ENCODE measurements at regions not wholly inside any gene's neighbourhood (a gene's known extent, or its start where the extent isn't known, plus 50 kb on each side); places are given as distances from the start of the nearest gene placed in this dataset.

- no peak for DNase-seq (ENCODE audit: low read depth)
Observed at GRCh38 chr7:156480671-156481070, 159.9 kb upstream of the RNF32 start.

GRCh38 chr7:156479596-156479995 lies 161.0 kb upstream of the RNF32 start:
- no peak for DNase-seq (ENCODE audit: low read depth)

- no peak for DNase-seq (ENCODE audit: low read depth)
Observed at GRCh38 chr7:156478486-156478885, 162.1 kb upstream of the RNF32 start.

DNA sequence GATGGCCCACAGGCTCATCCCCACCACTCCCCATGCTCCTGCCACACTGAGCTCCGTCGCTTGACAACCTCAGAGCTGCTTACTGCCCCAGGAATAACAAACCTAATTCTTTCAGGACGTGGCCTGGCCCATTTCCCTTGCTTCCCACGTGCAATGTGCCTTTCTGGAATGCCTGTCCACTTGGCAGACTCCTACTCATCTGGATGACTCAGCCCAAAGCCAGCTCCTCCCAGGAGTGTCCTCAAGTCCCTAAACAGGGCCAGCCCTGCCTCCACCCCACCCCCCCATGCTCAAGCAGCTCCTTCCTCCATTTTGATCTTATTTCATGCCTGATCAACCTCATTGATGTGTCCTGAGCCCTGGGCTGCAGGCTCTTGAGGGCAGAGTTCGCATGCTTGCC lies 164.9 kb upstream of the RNF32 start:
- no peak for DNase-seq (ENCODE audit: low read depth)

GRCh38 chr7:156475179-156475578 lies 165.4 kb upstream of the RNF32 start:
- DNase-seq (ENCODE audit: low read depth) = no peak

- DNase-seq (ENCODE audit: low read depth) = no peak
Observed at GRCh38 chr7:156474241-156474743, 166.3 kb upstream of the RNF32 start.

DNA sequence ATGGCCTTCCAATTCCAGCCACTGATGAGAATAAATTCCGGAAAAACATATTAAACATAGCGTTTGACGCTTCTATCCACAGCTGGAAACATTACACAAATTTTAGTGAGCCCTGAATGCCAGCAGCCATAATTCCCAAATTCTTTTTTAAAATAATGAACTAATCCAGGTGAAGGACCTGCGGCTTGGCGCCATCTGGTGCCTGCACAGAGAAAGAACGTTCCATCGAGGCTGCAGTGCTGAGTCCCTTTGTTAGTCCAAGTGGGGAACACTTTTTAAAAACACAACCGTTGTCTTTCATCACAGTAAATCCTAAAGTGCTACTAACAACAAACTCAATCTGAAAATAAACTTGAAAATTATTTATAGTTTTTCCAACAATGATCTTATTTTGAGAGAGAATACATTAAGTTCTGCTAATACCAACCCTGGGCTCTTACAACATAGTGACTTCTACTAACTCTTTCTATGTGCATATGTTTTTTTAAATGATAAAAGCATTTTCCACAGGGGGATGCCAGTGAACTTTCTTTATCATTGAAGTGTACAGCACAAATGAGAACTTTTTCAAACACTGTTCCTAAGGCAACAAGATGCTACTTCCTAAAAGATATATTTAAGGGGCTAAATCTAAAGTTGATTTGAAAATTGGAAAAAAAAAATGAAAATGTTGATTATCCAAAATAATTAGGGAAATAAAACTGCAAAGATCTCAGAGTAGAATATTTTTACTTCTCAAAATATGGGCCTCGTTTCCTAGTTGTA lies 166.9 kb upstream of the RNF32 start:
- DNase-seq (ENCODE audit: low read depth) = no peak

- no peak for DNase-seq (ENCODE audit: low read depth)
Observed at GRCh38 chr7:156472267-156472666, 168.3 kb upstream of the RNF32 start.

DNA sequence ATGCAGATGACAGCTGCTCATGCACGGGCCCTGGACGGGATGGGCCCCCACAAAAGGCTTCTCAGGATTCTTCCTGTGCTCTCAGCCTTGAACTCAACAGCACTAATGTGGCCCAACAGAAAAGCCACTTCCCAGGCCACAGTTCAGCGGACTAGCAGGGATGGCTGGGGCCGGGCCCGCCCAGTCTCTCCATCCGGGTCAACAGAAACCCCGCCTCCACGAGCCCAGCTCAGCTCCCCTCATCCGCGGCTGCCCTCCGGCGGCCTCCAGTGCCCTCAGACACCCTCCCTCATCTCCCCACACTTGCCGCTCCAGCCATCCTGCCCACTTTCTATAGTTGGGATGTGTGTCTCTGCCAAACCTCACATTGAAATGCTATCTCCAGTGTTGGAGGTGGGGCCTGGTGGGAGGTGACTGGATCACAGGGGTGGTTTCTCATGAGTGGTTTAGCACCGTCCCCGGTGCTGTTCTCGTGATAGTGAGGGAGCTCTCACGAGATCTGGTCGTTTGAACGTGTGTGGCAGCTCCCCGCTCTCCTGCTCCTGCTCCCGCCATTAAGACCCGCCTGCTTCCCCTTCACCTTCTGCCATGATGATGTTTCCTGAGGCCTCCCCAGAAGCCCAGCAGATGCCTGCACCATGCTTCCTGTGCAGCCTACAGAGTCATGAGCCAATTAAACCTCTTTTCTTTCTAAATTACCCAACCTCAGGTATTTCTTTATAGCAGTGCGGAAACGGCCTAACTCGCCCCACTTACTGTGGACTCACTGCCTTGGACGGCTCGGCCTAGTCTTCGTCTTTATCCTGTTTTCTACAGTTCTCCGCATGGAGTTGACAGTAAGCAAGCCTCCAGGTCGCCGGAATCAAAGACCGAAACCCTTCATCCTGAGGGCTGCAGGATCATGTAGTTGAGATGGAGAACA lies 169.9 kb upstream of the RNF32 start:
- DNase-seq (ENCODE audit: low read depth) = no peak

DNA sequence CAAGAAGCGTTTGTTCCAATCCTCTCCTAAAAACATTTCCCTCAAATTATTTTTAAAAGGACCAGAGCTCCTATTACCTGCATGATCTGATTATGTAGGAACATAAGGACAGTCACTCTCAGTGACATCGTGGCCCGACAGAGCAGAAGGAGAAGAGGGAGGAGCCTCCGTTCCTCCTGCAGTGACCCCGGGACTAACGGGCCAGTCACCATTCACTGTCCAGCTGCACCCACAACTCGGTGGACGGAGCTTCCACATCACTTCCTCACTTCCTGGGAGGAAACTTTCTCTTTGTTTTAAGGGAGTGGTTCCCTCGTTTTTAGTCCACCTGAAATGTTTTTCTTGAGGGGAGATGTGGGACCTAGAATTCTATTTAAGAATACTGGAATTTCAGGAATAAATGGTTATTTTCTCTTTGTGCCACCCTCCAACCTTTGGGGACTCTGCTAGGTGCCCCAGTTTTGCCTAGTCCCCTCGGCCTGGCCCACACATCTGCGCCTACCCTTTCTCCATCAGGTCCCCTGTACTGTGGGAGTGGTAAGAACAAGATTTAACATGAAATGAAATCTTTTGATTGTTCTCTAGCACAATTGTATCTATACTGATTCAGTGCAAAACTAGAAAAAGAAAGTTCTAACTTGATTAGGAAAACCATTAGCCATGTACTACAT lies 173.5 kb upstream of the RNF32 start:
- DNase-seq (ENCODE audit: low read depth) = no peak

DNA sequence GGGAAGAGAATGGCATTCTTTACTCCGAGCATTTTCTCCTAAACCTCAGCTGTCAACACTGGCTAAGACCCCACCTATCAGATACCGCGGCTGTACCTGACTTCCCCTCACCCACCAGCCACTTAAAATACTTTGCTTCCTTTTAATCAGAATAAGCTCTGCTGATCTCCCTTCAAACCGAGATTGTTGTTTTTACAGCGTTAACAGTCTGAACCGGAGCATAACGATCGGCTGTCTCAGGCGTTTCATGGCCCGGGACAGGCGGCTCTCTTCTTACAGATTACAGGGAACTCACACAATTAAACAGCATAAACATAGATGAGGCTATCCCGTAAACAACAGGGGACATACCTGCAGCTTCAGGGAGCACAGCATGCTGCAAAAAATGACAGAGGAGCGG lies 174.3 kb upstream of the RNF32 start:
- DNase-seq (ENCODE audit: low read depth) = no peak

DNA sequence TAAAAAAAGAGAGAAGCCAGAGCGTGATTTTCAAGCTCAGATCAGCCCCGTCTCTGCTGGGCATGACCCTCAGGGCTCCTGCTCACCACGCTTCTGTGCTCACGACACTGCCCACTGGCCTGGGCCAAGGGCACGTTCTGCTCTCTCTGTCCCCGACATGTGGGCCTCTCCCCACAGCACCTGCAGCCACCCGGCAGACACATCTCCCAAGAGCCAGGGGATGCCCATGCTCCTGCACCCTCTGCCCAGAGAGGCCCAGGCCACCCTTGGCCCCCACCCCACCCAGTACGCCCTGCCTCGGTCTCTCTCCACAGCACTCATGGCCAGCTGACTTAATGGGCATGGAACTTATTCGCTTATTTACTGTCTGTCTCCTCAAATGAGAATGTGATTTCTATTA lies 175.4 kb upstream of the RNF32 start:
- no peak for DNase-seq (ENCODE audit: low read depth)

DNA sequence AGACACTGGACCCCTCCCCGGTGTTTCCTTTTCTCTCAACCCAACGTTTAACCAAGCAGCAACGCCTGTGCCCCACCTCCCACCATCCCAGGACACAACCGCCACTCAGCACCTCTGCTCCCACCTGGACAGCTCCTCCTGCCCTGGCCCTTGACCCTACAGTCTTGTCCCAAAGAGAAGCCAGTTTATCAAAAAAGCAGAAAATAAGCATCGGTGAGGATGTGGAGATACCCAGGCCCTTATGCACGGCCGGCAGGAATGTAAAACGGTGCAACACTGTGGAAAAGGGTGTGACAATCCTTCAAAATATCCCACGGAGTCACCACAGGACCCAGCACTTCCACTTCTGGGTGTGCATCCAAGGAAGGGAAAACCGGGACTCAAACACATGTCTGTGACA lies 176.2 kb upstream of the RNF32 start:
- DNase-seq (ENCODE audit: low read depth) = no peak

DNA sequence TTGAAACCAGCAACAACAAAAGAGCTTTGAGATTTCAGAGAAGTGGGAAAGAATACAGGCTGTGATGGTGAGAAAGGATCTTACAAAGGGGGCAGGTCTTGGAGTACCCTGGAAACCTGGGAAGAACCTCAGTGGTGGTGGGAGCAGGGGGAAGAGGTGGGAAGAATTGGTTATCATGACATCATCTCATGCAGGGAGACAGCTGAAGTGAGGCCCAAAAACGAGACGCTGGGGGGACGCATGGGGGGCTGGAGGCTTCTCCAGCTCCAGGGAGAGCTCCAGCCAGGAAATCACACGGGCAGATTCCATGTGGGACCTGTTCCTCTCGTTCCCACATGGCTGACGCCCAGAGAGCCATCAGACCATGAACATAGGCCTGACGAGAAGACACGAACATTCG lies 177.3 kb upstream of the RNF32 start:
- DNase-seq (ENCODE audit: low read depth) = no peak

- DNase-seq (ENCODE audit: low read depth) = no peak
Observed at GRCh38 chr7:156461881-156462665, 178.5 kb upstream of the RNF32 start.

- no peak for DNase-seq (ENCODE audit: low read depth)
Observed at GRCh38 chr7:156460858-156461627, 179.5 kb upstream of the RNF32 start.

DNA sequence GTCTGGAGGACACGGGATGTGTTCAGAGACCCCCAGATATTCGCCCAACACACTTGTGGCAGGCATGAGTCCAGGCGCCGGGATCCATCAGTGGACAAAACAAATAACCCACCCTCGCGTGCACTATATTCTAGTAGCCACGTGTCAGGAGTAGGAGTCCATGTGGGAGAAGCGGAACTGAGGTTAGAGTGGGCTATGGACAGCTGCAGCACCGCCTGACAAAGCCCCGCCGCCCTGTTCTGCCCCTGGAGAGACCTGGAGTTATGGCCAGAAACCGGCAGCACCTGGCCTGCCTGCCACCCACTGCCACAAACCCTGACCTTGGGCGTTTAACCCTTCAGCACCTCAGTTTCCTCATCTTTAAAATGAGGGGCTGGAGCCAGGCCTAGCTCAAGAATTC lies 181.0 kb upstream of the RNF32 start:
- no peak for DNase-seq (ENCODE audit: low read depth)

DNA sequence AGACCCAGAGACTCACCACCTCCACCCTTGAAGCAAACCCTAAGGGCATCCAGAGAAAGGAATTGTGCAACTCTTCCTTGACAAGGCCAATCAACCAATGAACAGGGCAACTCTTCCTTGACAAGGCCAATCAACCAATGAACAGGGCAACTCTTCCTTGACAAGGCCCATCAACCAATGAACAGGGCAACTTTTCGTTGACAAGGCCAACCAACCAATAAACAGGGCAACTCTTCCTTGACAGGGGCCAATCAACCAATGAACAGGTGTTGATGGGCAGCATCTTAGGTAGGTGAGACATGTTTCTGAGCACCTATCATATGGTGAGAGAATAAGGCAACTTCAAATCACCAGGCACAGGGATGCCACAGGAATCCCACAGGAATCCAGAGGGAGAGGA lies 181.5 kb upstream of the RNF32 start:
- DNase-seq (ENCODE audit: low read depth) = no peak

GRCh38 chr7:156458011-156458410 lies 182.6 kb upstream of the RNF32 start:
- no peak for DNase-seq (ENCODE audit: low read depth)

- DNase-seq (ENCODE audit: low read depth) = no peak
Observed at GRCh38 chr7:156456503-156457115, 184.0 kb upstream of the RNF32 start.
